Natural killer cell treated with Interleukin-12 subunit alpha and Interleukin-12 subunit beta and Interleukin-15 and Interleukin-18, amount 100 ng/mL, for 72 hours (primary cell): ENCODE measurements at regions not wholly inside any gene's neighbourhood (a gene's known extent, or its start where the extent isn't known, plus 50 kb on each side); places are given as distances from the start of the nearest gene placed in this dataset.
A peak's percentile ranks its signal among the peaks of the same experiment; 100 is the strongest.
"Not testable (repeated sequence)": the region's sequence is repeated elsewhere in the genome, so short reads cannot be mapped to it uniquely, and the experiment has no call there.

Experiments
- ATAC-seq, 2 donors: fragments of 150-1000 bp; cut with Tn5 transposase in 1 of 2; sonication (Bioruptor Pico), chemical (Tn5 transposase) in 1 of 2; 2 replicates each; pipeline ENCODE4 v1.10.0; 2021
- DNase-seq: peaks from one replicate; pipeline ENCODE4 v3.0.0; 2022; ENCODE audit warnings: low spot score
- H3K27ac Mint-ChIP-seq, 2 donors: 1 replicate in 1 of 2; 2 replicates in 1 of 2; pipeline ENCODE4 v1.8.0; 2022; ENCODE audit warnings: mixed read lengths in 2 of 2, mild to moderate bottlenecking in 1 of 2, moderate library complexity in 1 of 2
- H3K27me3 Mint-ChIP-seq, 2 donors: 1 replicate in 1 of 2; 2 replicates in 1 of 2; pipeline ENCODE4 v1.8.0; 2022; ENCODE audit warnings: mixed read lengths in 2 of 2
- H3K36me3 Mint-ChIP-seq: one replicate; pipeline ENCODE4 v1.8.0; 2022; ENCODE audit warnings: mixed read lengths
- H3K4me1 Mint-ChIP-seq, 2 donors: 1 replicate in 1 of 2; 2 replicates in 1 of 2; pipeline ENCODE4 v1.8.0; 2022; ENCODE audit warnings: low read depth in 2 of 2, mixed read lengths in 2 of 2, mild to moderate bottlenecking in 1 of 2
- H3K4me3 Mint-ChIP-seq: one replicate; pipeline ENCODE4 v1.8.0; 2022; ENCODE audit warnings: mixed read lengths
- H3K9me3 Mint-ChIP-seq: 2 replicates; pipeline ENCODE4 v1.8.0; 2022; ENCODE audit warnings: mixed read lengths

GRCh38 chr1:232702911-232703310 lies 73.0 kb upstream of the SIPA1L2 start:
- ATAC-seq, result no peak

GRCh38 chr1:232704256-232704655 lies 74.3 kb upstream of the SIPA1L2 start:
- ATAC-seq (peak; percentile 7 to 8), DNase-seq (no peak)
- peaks cover 11% of the 10 kb centered on the region in 2 donors for H3K4me1 Mint-ChIP-seq
- peak overlapping the region; percentile 16 for H3K4me3 Mint-ChIP-seq
- H3K27me3 Mint-ChIP-seq, result peaks cover 13 to 22% of the 10 kb centered on the region in 2 donors
- H3K27ac Mint-ChIP-seq, result peak overlapping the region in 1 of 2 donors; percentile 69
- no peaks in the 10 kb centered on the region for H3K36me3 Mint-ChIP-seq
- H3K9me3 Mint-ChIP-seq, result no peaks in the 10 kb centered on the region

More at GRCh38 chr1:232702911-232703310, 73.0 kb upstream of the SIPA1L2 start:
- Mint-ChIP-seq H3K27ac (no peak overlapping the region), H3K27me3 (peaks cover 13 to 22% of the 10 kb centered on the region in 2 donors), H3K36me3 (no peaks in the 10 kb centered on the region), H3K4me3 (no peak overlapping the region), H3K9me3 (no peaks in the 10 kb centered on the region), H3K4me1 (peaks cover 11% of the 10 kb centered on the region in 2 donors)
- no peak for DNase-seq

GRCh38 chr1:232704694-232705680 lies 75.1 kb upstream of the SIPA1L2 start:
- no peaks in the 10 kb centered on the region for H3K36me3 Mint-ChIP-seq
- H3K27me3 Mint-ChIP-seq, result peaks cover 13 to 22% of the 10 kb centered on the region in 2 donors
- peak overlapping the region in 1 of 2 donors; percentile 69 for H3K27ac Mint-ChIP-seq
- H3K4me1 Mint-ChIP-seq, result peaks cover 11% of the 10 kb centered on the region in 2 donors
- no peaks in the 10 kb centered on the region for H3K9me3 Mint-ChIP-seq
- peak overlapping the region; percentile 16 for H3K4me3 Mint-ChIP-seq
- DNase-seq, result no peak
- peak; percentile 75 to 81 for ATAC-seq

GRCh38 chr1:232705815-232706575 lies 76.1 kb upstream of the SIPA1L2 start:
- Mint-ChIP-seq H3K4me3 (no peak overlapping the region), H3K4me1 (peaks cover 11% of the 10 kb centered on the region in 2 donors), H3K36me3 (no peaks in the 10 kb centered on the region), H3K27ac (peak overlapping the region in 1 of 2 donors; percentile 4), H3K9me3 (no peaks in the 10 kb centered on the region), H3K27me3 (peaks cover 13 to 22% of the 10 kb centered on the region in 2 donors)
- ATAC-seq, result no peak
- no peak for DNase-seq

- H3K27ac Mint-ChIP-seq, result no peak overlapping the region
- H3K27me3 Mint-ChIP-seq, result peaks cover 20 to 21% of the 10 kb centered on the region in 2 donors
- no peak overlapping the region for H3K4me3 Mint-ChIP-seq
- DNase-seq (no peak), ATAC-seq (no peak)
- peaks cover 11% of the 10 kb centered on the region in 2 donors for H3K4me1 Mint-ChIP-seq
- no peaks in the 10 kb centered on the region for H3K9me3 Mint-ChIP-seq
- H3K36me3 Mint-ChIP-seq, result no peaks in the 10 kb centered on the region
Observed at GRCh38 chr1:232707142-232707541, 77.2 kb upstream of the SIPA1L2 start.

- Mint-ChIP-seq H3K9me3 (no peaks in the 10 kb centered on the region), H3K27me3 (peaks cover 15 to 19% of the 10 kb centered on the region in 2 donors), H3K36me3 (no peaks in the 10 kb centered on the region), H3K27ac (no peak overlapping the region), H3K4me1 (peaks cover 10% of the 10 kb centered on the region in 2 donors), H3K4me3 (no peak overlapping the region)
- DNase-seq (no peak), ATAC-seq (no peak)
Observed at GRCh38 chr1:232709386-232709785, 79.5 kb upstream of the SIPA1L2 start.

GRCh38 chr1:232711996-232712395 lies 82.1 kb upstream of the SIPA1L2 start:
- Mint-ChIP-seq H3K36me3 (no peaks in the 10 kb centered on the region), H3K9me3 (peaks cover 1% of the 10 kb centered on the region), H3K27ac (no peak overlapping the region), H3K4me1 (no peaks in the 10 kb centered on the region), H3K4me3 (no peak overlapping the region), H3K27me3 (peaks cover 9 to 20% of the 10 kb centered on the region in 2 donors)
- ATAC-seq, result no peak
- no peak for DNase-seq

GRCh38 chr1:232713785-232714184 lies 83.9 kb upstream of the SIPA1L2 start:
- Mint-ChIP-seq H3K4me3 (no peak overlapping the region), H3K36me3 (no peaks in the 10 kb centered on the region), H3K4me1 (peaks cover 0 to 3% of the 10 kb centered on the region in 2 donors), H3K27me3 (peaks cover 15 to 33% of the 10 kb centered on the region in 2 donors), H3K27ac (no peak overlapping the region), H3K9me3 (peaks cover 6% of the 10 kb centered on the region)
- DNase-seq, result no peak
- no peak for ATAC-seq

GRCh38 chr1:232715154-232715553 lies 85.2 kb upstream of the SIPA1L2 start:
- H3K36me3 Mint-ChIP-seq, result peaks cover 2% of the 10 kb centered on the region
- no peak overlapping the region for H3K4me3 Mint-ChIP-seq
- peaks cover 8% of the 10 kb centered on the region for H3K9me3 Mint-ChIP-seq
- H3K4me1 Mint-ChIP-seq, result peaks cover 0 to 3% of the 10 kb centered on the region in 2 donors
- no peak overlapping the region for H3K27ac Mint-ChIP-seq
- H3K27me3 Mint-ChIP-seq, result peaks cover 17 to 39% of the 10 kb centered on the region in 2 donors
- DNase-seq, result no peak
- no peak for ATAC-seq

GRCh38 chr1:232717911-232718310 lies 87.3 kb upstream of the MAP10 start:
- H3K27me3 Mint-ChIP-seq, result peaks cover 21 to 46% of the 10 kb centered on the region in 2 donors
- H3K4me1 Mint-ChIP-seq, H3K27ac Mint-ChIP-seq, ATAC-seq, DNase-seq, H3K9me3 Mint-ChIP-seq, H3K36me3 Mint-ChIP-seq, H3K4me3 Mint-ChIP-seq: not testable (repeated sequence)

GRCh38 chr1:232718928-232719927 lies 86.0 kb upstream of the MAP10 start:
- ATAC-seq (no peak), DNase-seq (no peak)
- peaks cover 19 to 47% of the 10 kb centered on the region in 2 donors for H3K27me3 Mint-ChIP-seq
- peaks cover 5% of the 10 kb centered on the region for H3K36me3 Mint-ChIP-seq
- no peak overlapping the region for H3K4me3 Mint-ChIP-seq
- H3K9me3 Mint-ChIP-seq, result peaks cover 10% of the 10 kb centered on the region
- H3K27ac Mint-ChIP-seq, result no peak overlapping the region
- peaks cover 0 to 3% of the 10 kb centered on the region in 2 donors for H3K4me1 Mint-ChIP-seq

GRCh38 chr1:232722626-232723025 lies 82.6 kb upstream of the MAP10 start:
- peaks cover 4% of the 10 kb centered on the region for H3K9me3 Mint-ChIP-seq
- peaks cover 9 to 14% of the 10 kb centered on the region in 2 donors for H3K4me1 Mint-ChIP-seq
- H3K27me3 Mint-ChIP-seq, result peaks cover 11 to 42% of the 10 kb centered on the region in 2 donors
- DNase-seq, result no peak
- no peak overlapping the region for H3K4me3 Mint-ChIP-seq
- ATAC-seq, result no peak
- peaks cover 5% of the 10 kb centered on the region for H3K36me3 Mint-ChIP-seq
- no peak overlapping the region for H3K27ac Mint-ChIP-seq
